ENCODE measurements at regions not wholly inside any gene's neighbourhood (a gene's known extent, or its start where the extent isn't known, plus 50 kb on each side); places are given as distances from the start of the nearest gene placed in this dataset.

GRCh38 chr14:22088614-22089342 is 415.2 kb upstream of the OR4E1 start:
- DNase-seq = peak; percentile 3

- no peak for DNase-seq
These were observed 412.5 kb upstream of the OR4E1 start for GRCh38 chr14:22086131-22086530.

- DNase-seq = peak; percentile 36
These were observed 411.0 kb upstream of the OR4E1 start for GRCh38 chr14:22084393-22085281.

- no peak for DNase-seq
These were observed 407.7 kb upstream of the OR4E1 start for GRCh38 chr14:22081337-22081736.

GRCh38 chr14:22079766-22080165 is 406.1 kb upstream of the OR4E1 start:
- DNase-seq = no peak

- DNase-seq = no peak
These were observed 400.2 kb upstream of the OR4E1 start for GRCh38 chr14:22073801-22074200.

- DNase-seq = no peak
These were observed 397.4 kb upstream of the OR4E1 start for GRCh38 chr14:22071006-22071405.

- no peak for DNase-seq
These were observed 396.7 kb upstream of the OR4E1 start for GRCh38 chr14:22070119-22070982.

- DNase-seq = no peak
These were observed 391.7 kb upstream of the OR4E1 start for GRCh38 chr14:22065347-22065746.

- DNase-seq = no peak
These were observed 385.6 kb upstream of the OR4E1 start for GRCh38 chr14:22059201-22059600.

- no peak for DNase-seq
These were observed 379.2 kb upstream of the OR4E1 start for GRCh38 chr14:22052795-22053194.

GRCh38 chr14:22047115-22047514 is 373.5 kb upstream of the OR4E1 start:
- DNase-seq = no peak

GRCh38 chr14:22046063-22046462 is 372.4 kb upstream of the OR4E1 start:
- DNase-seq = no peak

GRCh38 chr14:22044193-22044592 is 370.6 kb upstream of the OR4E1 start:
- no peak for DNase-seq

GRCh38 chr14:22040781-22041125 is 367.1 kb upstream of the OR4E1 start:
- DNase-seq = no peak

- no peak for DNase-seq
These were observed 366.5 kb upstream of the OR4E1 start for GRCh38 chr14:22039938-22040780.

GRCh38 chr14:22036541-22037239 is 363.1 kb upstream of the OR4E1 start:
- no peak for DNase-seq

- DNase-seq = no peak
These were observed 352.9 kb upstream of the OR4E1 start for GRCh38 chr14:22026527-22026926.

GRCh38 chr14:22025879-22026278 is 352.3 kb upstream of the OR4E1 start:
- DNase-seq = no peak

- no peak for DNase-seq
These were observed 350.5 kb upstream of the OR4E1 start for GRCh38 chr14:22024137-22024536.

GRCh38 chr14:22018890-22019289 is 345.3 kb upstream of the OR4E1 start:
- no peak for DNase-seq

All from fibroblast of skin of abdomen (primary cell).